ENCODE measurements at regions not wholly inside any gene's neighbourhood (a gene's known extent, or its start where the extent isn't known, plus 50 kb on each side); places are given as distances from the start of the nearest gene placed in this dataset.

DNA sequence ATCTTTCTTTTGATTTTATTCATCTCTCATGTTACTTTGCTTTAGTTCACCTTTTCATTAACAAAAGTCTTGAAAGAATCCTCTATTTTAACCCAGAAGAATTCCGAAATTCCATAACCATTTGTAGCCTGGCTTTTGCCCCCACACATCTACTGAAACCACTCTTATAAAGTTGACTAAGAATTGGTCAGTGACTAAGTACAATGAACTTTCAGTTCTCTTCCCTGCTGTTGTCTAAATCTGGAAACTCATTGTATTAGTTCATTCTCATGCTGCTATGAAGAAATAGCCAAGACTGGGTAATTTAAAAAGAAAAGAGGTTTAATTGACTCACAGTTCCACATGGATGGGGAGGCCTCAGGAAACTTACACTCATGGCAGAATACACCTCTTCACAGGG, 49.9 kb upstream of the PNPT1 start:
- TF ChIP-seq CTCF (IDR thresholded peaks at IDR 0.05) (no peak), POLR2A (IDR thresholded peaks at IDR 0.05) (no peak)

Data from testis (tissue), 2 donors.